Neural progenitor cell (in vitro differentiated cells): ENCODE measurements at regions not wholly inside any gene's neighbourhood (a gene's known extent, or its start where the extent isn't known, plus 50 kb on each side); places are given as distances from the start of the nearest gene placed in this dataset.
"Not testable (repeated sequence)": the region's sequence is repeated elsewhere in the genome, so short reads cannot be mapped to it uniquely, and the experiment has no call there.

Source experiments
- CTCF ChIP-seq: fragments of 200-600 bp; sonication (generic); IDR thresholded peaks from 2 replicates; pipeline ENCODE4 v1.5.1; 2017; ENCODE audit warnings: antibody characterized with exemption, mild to moderate bottlenecking
- EZH2 ChIP-seq: fragments of 200-600 bp; sonication (generic); IDR thresholded peaks from 2 replicates; pipeline ENCODE4 v1.6.1; 2017; ENCODE audit warnings: antibody characterized with exemption, mild to moderate bottlenecking, moderate library complexity

GRCh38 chr12:46617737-46618136, 208.1 kb downstream of the SLC38A4 start:
- not testable (repeated sequence) for TF ChIP-seq EZH2, CTCF
